ENCODE measurements at regions not wholly inside any gene's neighbourhood (a gene's known extent, or its start where the extent isn't known, plus 50 kb on each side); places are given as distances from the start of the nearest gene placed in this dataset.

DNA sequence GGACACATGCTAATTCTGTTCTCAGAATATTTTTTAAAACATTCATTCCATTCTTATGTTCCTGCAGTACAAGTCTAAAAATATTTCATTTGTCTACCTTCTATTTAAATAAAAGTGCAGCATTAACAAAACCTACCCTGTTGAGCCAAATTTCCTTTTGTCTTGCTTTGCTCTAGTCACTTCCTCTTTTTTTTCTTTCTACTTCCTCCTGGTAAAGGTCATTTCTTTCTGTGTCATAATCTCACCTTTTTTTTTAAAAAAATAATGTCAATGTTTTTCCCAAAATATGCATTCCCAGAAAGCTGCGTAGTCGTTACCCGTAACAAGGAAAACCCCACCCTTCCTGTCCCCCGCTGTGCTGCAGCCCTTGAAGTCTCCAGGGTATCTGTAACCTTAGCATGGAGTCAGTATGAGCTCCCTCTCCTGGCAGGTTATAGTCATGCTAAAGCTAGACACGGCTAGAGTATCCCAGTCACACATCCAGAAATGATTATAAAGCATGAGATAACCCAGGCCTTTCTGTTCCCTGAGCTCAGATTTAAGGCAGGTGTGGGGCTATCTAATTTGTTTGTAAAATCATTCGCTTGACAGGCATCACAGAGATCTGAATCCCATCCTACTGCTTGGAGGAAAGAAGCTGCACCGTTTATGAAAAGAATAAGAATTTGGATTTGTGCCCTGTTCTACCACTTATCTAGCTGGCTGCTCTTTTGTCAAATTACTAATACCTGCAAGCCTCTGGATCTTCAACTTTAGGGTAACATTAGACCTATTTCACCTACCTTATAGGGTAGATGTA lies 51.1 kb upstream of the EED start:
- H3K36me3 Mint-ChIP-seq (ENCODE audit: low read depth) = no peaks in the 10 kb centered on the region
- TF ChIP-seq CTCF (IDR thresholded peaks at IDR 0.05) = peak; percentile 74
- intact Hi-C loops (cut with DNase I, micrococcal nuclease) = loop anchor here (1.0 to 2.0 kb wide), 6 partner anchors 25 to 599 kb away; partner anchors contain the start of gene CCDC83 (in 2 of the 2)
- Histone ChIP-seq H3K9me3 (ENCODE audit: control insufficient read depth in 1 of 2, insufficient read depth in 1 of 2, low read length in 2 of 2) (no peaks in the 10 kb centered on the region), H3K36me3 (ENCODE audit: insufficient read depth, low read length) (no peaks in the 10 kb centered on the region), H3K4me1 (ENCODE audit: insufficient read depth, low read length) (peaks cover 4% of the 10 kb centered on the region), H3K27me3 (ENCODE audit: control insufficient read depth in 1 of 2, insufficient read depth in 2 of 2, low read length in 2 of 2) (no peaks in the 10 kb centered on the region), H3K27ac (ENCODE audit: low read depth in 1 of 2, low read length in 2 of 2) (no peak overlapping the region), H3K4me3 (ENCODE audit: low read length) (peak overlapping the region; percentile 37)
- H3K4me1 Mint-ChIP-seq (ENCODE audit: low read depth) = peaks cover 15% of the 10 kb centered on the region
- no peaks in the 10 kb centered on the region for H3K27me3 Mint-ChIP-seq
- ChIA-PET CTCF (interaction anchor here (0.6 to 5.2 kb wide), 27 partner anchors 9 to 441 kb away, joined by 3 to 57 read pairs (median 3); partner anchors contain the start of genes CCDC83, EED and PICALM), POLR2A (interaction anchor here (0.6 to 2.3 kb wide), 12 partner anchors 9 to 528 kb away, joined by 3 to 34 read pairs (median 4); partner anchors contain the start of genes CCDC83, CREBZF, EED and PICALM)
- peak; percentile 18 to 84 (median 42) for DNase-seq
- ATAC-seq (ENCODE audit: poor library complexity) = peak; percentile 100
- H3K27ac Mint-ChIP-seq = peak overlapping the region; percentile 69
- H3K9me3 Mint-ChIP-seq = no peaks in the 10 kb centered on the region
- H3K4me3 Mint-ChIP-seq = peak overlapping the region; percentile 94

- intact Hi-C loops (cut with DNase I, micrococcal nuclease) = loop anchor here (1.0 to 2.0 kb wide), 4 partner anchors 26 to 597 kb away; partner anchors contain the start of gene CCDC83 (in 1 of the 2)
- DNase-seq = no peak
Measured at GRCh38 chr11:86192519-86193257, 51.9 kb upstream of the EED start.

More at GRCh38 chr11:86192519-86193257, 51.9 kb upstream of the EED start:
- Histone ChIP-seq H3K4me1 (ENCODE audit: insufficient read depth, low read length) (peaks cover 4% of the 10 kb centered on the region), H3K27me3 (ENCODE audit: control insufficient read depth in 1 of 2, insufficient read depth in 2 of 2, low read length in 2 of 2) (no peaks in the 10 kb centered on the region), H3K36me3 (ENCODE audit: insufficient read depth, low read length) (no peaks in the 10 kb centered on the region), H3K9me3 (ENCODE audit: control insufficient read depth in 1 of 2, insufficient read depth in 1 of 2, low read length in 2 of 2) (no peaks in the 10 kb centered on the region), H3K27ac (ENCODE audit: low read depth in 1 of 2, low read length in 2 of 2) (no peak overlapping the region), H3K4me3 (ENCODE audit: low read length) (no peak overlapping the region)
- Mint-ChIP-seq H3K36me3 (ENCODE audit: low read depth) (no peaks in the 10 kb centered on the region), H3K9me3 (no peaks in the 10 kb centered on the region), H3K4me3 (peak overlapping the region; percentile 94), H3K4me1 (ENCODE audit: low read depth) (peaks cover 15% of the 10 kb centered on the region), H3K27me3 (no peaks in the 10 kb centered on the region), H3K27ac (peak overlapping the region; percentile 69)
- ChIA-PET POLR2A (interaction anchor here (0.6 to 2.3 kb wide), 10 partner anchors 9 to 527 kb away, joined by 3 to 34 read pairs (median 4); partner anchors contain the start of genes CCDC83, CREBZF and PICALM), CTCF (interaction anchor here (1.0 to 5.2 kb wide), 16 partner anchors 10 to 338 kb away, joined by 3 to 57 read pairs (median 5); partner anchors contain the start of genes CCDC83, EED and PICALM)
- ATAC-seq (ENCODE audit: poor library complexity) = no peak
- TF ChIP-seq CTCF (IDR thresholded peaks at IDR 0.05) = no peak
